H9 (cell line): ENCODE measurements at regions not wholly inside any gene's neighbourhood (a gene's known extent, or its start where the extent isn't known, plus 50 kb on each side); places are given as distances from the start of the nearest gene placed in this dataset.

Experiments
- DNase-seq: peaks from one replicate; pipeline ENCODE4 v3.0.0-alpha.2; 2017
- H2AFZ ChIP-seq: one replicate; pipeline ENCODE4 v1.6.1; 2013; ENCODE audit warnings: mild to moderate bottlenecking, low read length, control low read depth, moderate library complexity
- H2AK5ac ChIP-seq: 2 replicates; pipeline ENCODE4 v1.6.1; 2013; ENCODE audit warnings: low read length, control low read depth, mixed read lengths; ENCODE audit not compliant: insufficient read length
- H2BK120ac ChIP-seq: one replicate; pipeline ENCODE4 v1.6.1; 2013; ENCODE audit warnings: low read depth, mild to moderate bottlenecking, low read length, control low read depth, inconsistent platforms; ENCODE audit not compliant: poor library complexity, severe bottlenecking
- H2BK12ac ChIP-seq: 2 replicates; pipeline ENCODE4 v1.6.1; 2013; ENCODE audit warnings: low read length, control low read depth, mixed read lengths, low read depth; ENCODE audit not compliant: insufficient read length
- H2BK15ac ChIP-seq: 2 replicates; pipeline ENCODE4 v1.6.1; 2013; ENCODE audit warnings: low read depth, low read length, control low read depth
- H2BK20ac ChIP-seq: one replicate; pipeline ENCODE4 v1.6.1; 2013; ENCODE audit warnings: low read depth, mild to moderate bottlenecking, low read length, control low read depth, inconsistent platforms; ENCODE audit not compliant: poor library complexity, severe bottlenecking
- H2BK5ac ChIP-seq: 2 replicates; pipeline ENCODE4 v1.6.1; 2013; ENCODE audit warnings: low read length, control low read depth, mixed read lengths; ENCODE audit not compliant: insufficient read length
- H3K14ac ChIP-seq: 2 replicates; pipeline ENCODE4 v1.6.1; 2013; ENCODE audit warnings: low read length, control low read depth; ENCODE audit not compliant: insufficient read depth
- H3K18ac ChIP-seq: 2 replicates; pipeline ENCODE4 v1.6.1; 2013; ENCODE audit warnings: low read depth, mild to moderate bottlenecking, mixed read lengths, low read length, control low read depth; ENCODE audit not compliant: insufficient read length
- H3K23ac ChIP-seq: 2 replicates; pipeline ENCODE4 v1.6.1; 2013; ENCODE audit warnings: low read length, control low read depth, mixed read lengths, low read depth; ENCODE audit not compliant: insufficient read length
- H3K23me2 ChIP-seq: 2 replicates; pipeline ENCODE4 v1.6.1; 2013; ENCODE audit warnings: low read depth, mild to moderate bottlenecking, mixed read lengths, low read length, control low read depth; ENCODE audit not compliant: insufficient read length, poor library complexity, severe bottlenecking
- H3K27ac ChIP-seq: 2 replicates; pipeline ENCODE4 v1.5.1; 2013; ENCODE audit warnings: low read length, control low read depth, mixed read lengths, low read depth; ENCODE audit not compliant: insufficient read length
- H3K27me3 ChIP-seq: 2 replicates; pipeline ENCODE4 v1.6.1; 2013; ENCODE audit warnings: low read length, control low read depth, inconsistent platforms; ENCODE audit not compliant: insufficient read depth
- H3K4ac ChIP-seq: 2 replicates; pipeline ENCODE4 v1.6.1; 2013; ENCODE audit warnings: low read depth, mild to moderate bottlenecking, control low read depth, inconsistent platforms, low read length, moderate library complexity
- H3K4me1 ChIP-seq: 2 replicates; pipeline ENCODE4 v1.6.1; 2013; ENCODE audit warnings: low read length, control low read depth, inconsistent platforms; ENCODE audit not compliant: insufficient read depth
- H3K4me2 ChIP-seq: 2 replicates; pipeline ENCODE4 v1.6.1; 2013; ENCODE audit warnings: low read length, control low read depth, mixed read lengths; ENCODE audit not compliant: insufficient read length, insufficient read depth
- H3K56ac ChIP-seq: 2 replicates; pipeline ENCODE4 v1.6.1; 2013; ENCODE audit warnings: low read depth, mild to moderate bottlenecking, mixed read lengths, low read length, control low read depth; ENCODE audit not compliant: insufficient read length
- H3K79me1 ChIP-seq: 2 replicates; pipeline ENCODE4 v1.6.1; 2013; ENCODE audit warnings: low read depth, mild to moderate bottlenecking, moderate library complexity, low read length, control low read depth, inconsistent platforms; ENCODE audit not compliant: insufficient read depth, poor library complexity, severe bottlenecking
- H3K79me2 ChIP-seq: 2 replicates; pipeline ENCODE4 v1.6.1; 2013; ENCODE audit warnings: low read length, control low read depth, inconsistent platforms; ENCODE audit not compliant: insufficient read depth
- H3K9ac ChIP-seq: 2 replicates; pipeline ENCODE4 v1.6.1; 2013; ENCODE audit warnings: low read length, control low read depth, mixed read lengths; ENCODE audit not compliant: insufficient read length; ENCODE audit errors: extremely low read depth
- H3K9me3 ChIP-seq: one replicate; pipeline ENCODE4 v1.6.1; 2013; ENCODE audit warnings: low read depth, low read length, inconsistent platforms; ENCODE audit not compliant: control insufficient read depth
- H3T11ph ChIP-seq: one replicate; pipeline ENCODE4 v1.6.1; 2013; ENCODE audit warnings: mild to moderate bottlenecking, low read length, control low read depth, inconsistent platforms
- H4K20me1 ChIP-seq: one replicate; pipeline ENCODE4 v1.6.1; 2013; ENCODE audit not compliant: control insufficient read depth, insufficient read length, insufficient read depth
- H4K5ac ChIP-seq: 2 replicates; pipeline ENCODE4 v1.6.1; 2013; ENCODE audit warnings: low read depth, mild to moderate bottlenecking, mixed read lengths, low read length, control low read depth; ENCODE audit not compliant: insufficient read length
- H4K8ac ChIP-seq: replicated peaks from 2 replicates; pipeline ENCODE4 v1.6.1; 2013; ENCODE audit warnings: low read length, control low read depth, mixed read lengths, low read depth; ENCODE audit not compliant: insufficient read length
- H4K91ac ChIP-seq: 2 replicates; pipeline ENCODE4 v1.6.1; 2013; ENCODE audit warnings: low read depth, mild to moderate bottlenecking, moderate library complexity, mixed read lengths, low read length, control low read depth; ENCODE audit not compliant: insufficient read length
- H3K27ac Mint-ChIP-seq, 3 experiments: 2 replicates in 2 of 3; 3 replicates in 1 of 3; pipeline ENCODE4 v1.8.0; 2020 to 2021; ENCODE audit warnings: mixed read lengths in 3 of 3, mild to moderate bottlenecking in 1 of 3, moderate library complexity in 1 of 3
- H3K27me3 Mint-ChIP-seq: 2 replicates; pipeline ENCODE4 v1.8.0; 2021; ENCODE audit warnings: low read depth, mild to moderate bottlenecking, moderate library complexity, mixed read lengths
- H3K36me3 Mint-ChIP-seq, 3 experiments: 2 replicates in 2 of 3; 3 replicates in 1 of 3; pipeline ENCODE4 v1.8.0; 2020 to 2021; ENCODE audit warnings: low read depth in 3 of 3, mixed read lengths in 3 of 3; ENCODE audit not compliant: insufficient read depth in 1 of 3
- H3K4me1 Mint-ChIP-seq, 2 experiments: 2 replicates each; pipeline ENCODE4 v1.8.0; 2020; ENCODE audit warnings: mixed read lengths in 2 of 2
- H3K4me3 Mint-ChIP-seq, 2 experiments: 2 replicates in 1 of 2; 3 replicates in 1 of 2; pipeline ENCODE4 v1.8.0; 2020 to 2021; ENCODE audit warnings: mild to moderate bottlenecking in 2 of 2, mixed read lengths in 2 of 2, moderate library complexity in 1 of 2
- H3K9me3 Mint-ChIP-seq, 2 experiments: 2 replicates in 1 of 2; 3 replicates in 1 of 2; pipeline ENCODE4 v1.8.0; 2020; ENCODE audit warnings: mild to moderate bottlenecking in 2 of 2, mixed read lengths in 2 of 2, moderate library complexity in 1 of 2
- WGBS: extraction: QIAGEN DNeasy Blood & Tissue Kit; methylation state at CpG from one replicate; pipeline ENCODE4 v1.1.7; 2013; ENCODE audit warnings: missing lambda C conversion rate, low lambda C conversion rate, mixed read lengths; ENCODE audit not compliant: insufficient read length; ENCODE audit errors: extremely low coverage; 5-methylcytosine and 5-hydroxymethylcytosine counted together
- TF ChIP-seq, protein P1 (sequence below): fragments of 200-600 bp; sonication (generic); conservative IDR thresholded peaks from 3 replicates; pipeline ENCODE4 v1.8.0; 2021; ENCODE audit warnings: antibody characterized with exemption, mild to moderate bottlenecking

- no peak overlapping the region for H3K23ac ChIP-seq
- no peak overlapping the region for H3K18ac ChIP-seq
- no peaks in the 10 kb centered on the region for H3K9me3 ChIP-seq
- Mint-ChIP-seq H3K27ac (no peak overlapping the region), H3K9me3 (peaks cover 2 to 5% of the 10 kb centered on the region in 2 experiments; a peak in 3 of 5 replicates), H3K36me3 (peaks cover 0 to 2% (median 0%) of the 10 kb centered on the region in 3 experiments; a peak in 2 of 7 replicates), H3K4me3 (no peak overlapping the region), H3K4me1 (peaks cover 24 to 27% of the 10 kb centered on the region in 2 experiments), H3K27me3 (no peaks in the 10 kb centered on the region; the same call in 1 of the 2 replicates)
- H3K23me2 ChIP-seq, result no peaks in the 10 kb centered on the region
- H3K27me3 ChIP-seq, result no peaks in the 10 kb centered on the region
- no peak overlapping the region for H3K4ac ChIP-seq
- no peaks in the 10 kb centered on the region for H4K20me1 ChIP-seq
- no peaks in the 10 kb centered on the region for H3K79me1 ChIP-seq
- no peak overlapping the region for H2BK15ac ChIP-seq
- no peak overlapping the region for H2BK20ac ChIP-seq
- no peak overlapping the region for H2BK12ac ChIP-seq
- H3K27ac ChIP-seq, result no peak overlapping the region
- H4K8ac ChIP-seq, result no peak overlapping the region
- H4K5ac ChIP-seq, result no peak overlapping the region
- no peak for DNase-seq
- TF ChIP-seq, protein P1, sequence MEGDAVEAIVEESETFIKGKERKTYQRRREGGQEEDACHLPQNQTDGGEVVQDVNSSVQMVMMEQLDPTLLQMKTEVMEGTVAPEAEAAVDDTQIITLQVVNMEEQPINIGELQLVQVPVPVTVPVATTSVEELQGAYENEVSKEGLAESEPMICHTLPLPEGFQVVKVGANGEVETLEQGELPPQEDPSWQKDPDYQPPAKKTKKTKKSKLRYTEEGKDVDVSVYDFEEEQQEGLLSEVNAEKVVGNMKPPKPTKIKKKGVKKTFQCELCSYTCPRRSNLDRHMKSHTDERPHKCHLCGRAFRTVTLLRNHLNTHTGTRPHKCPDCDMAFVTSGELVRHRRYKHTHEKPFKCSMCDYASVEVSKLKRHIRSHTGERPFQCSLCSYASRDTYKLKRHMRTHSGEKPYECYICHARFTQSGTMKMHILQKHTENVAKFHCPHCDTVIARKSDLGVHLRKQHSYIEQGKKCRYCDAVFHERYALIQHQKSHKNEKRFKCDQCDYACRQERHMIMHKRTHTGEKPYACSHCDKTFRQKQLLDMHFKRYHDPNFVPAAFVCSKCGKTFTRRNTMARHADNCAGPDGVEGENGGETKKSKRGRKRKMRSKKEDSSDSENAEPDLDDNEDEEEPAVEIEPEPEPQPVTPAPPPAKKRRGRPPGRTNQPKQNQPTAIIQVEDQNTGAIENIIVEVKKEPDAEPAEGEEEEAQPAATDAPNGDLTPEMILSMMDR, result no peak
- no peak overlapping the region for H2BK120ac ChIP-seq
- no peak overlapping the region for H3K56ac ChIP-seq
- no peak overlapping the region for H2BK5ac ChIP-seq
- H3K14ac ChIP-seq, result no peak overlapping the region
- H4K91ac ChIP-seq, result no peak overlapping the region
- WGBS, result no CpG with 5 or more reads among the region's 1 CpG
- H3K4me2 ChIP-seq, result no peak overlapping the region
- peaks cover 8% of the 10 kb centered on the region; the same call in 1 of the 2 replicates for H3K4me1 ChIP-seq
- H3T11ph ChIP-seq, result no peak overlapping the region
- no peak overlapping the region for H2AK5ac ChIP-seq
- H2AFZ ChIP-seq, result no peak overlapping the region
- H3K9ac ChIP-seq, result no peak overlapping the region
- no peaks in the 10 kb centered on the region for H3K79me2 ChIP-seq
These were observed 287.2 kb downstream of the CAAP1 start for GRCh38 chr9:26605367-26605766.
